ENCODE measurements at regions not wholly inside any gene's neighbourhood (a gene's known extent, or its start where the extent isn't known, plus 50 kb on each side); places are given as distances from the start of the nearest gene placed in this dataset.
"Not testable (repeated sequence)": the region's sequence is repeated elsewhere in the genome, so short reads cannot be mapped to it uniquely, and the experiment has no call there.

DNA sequence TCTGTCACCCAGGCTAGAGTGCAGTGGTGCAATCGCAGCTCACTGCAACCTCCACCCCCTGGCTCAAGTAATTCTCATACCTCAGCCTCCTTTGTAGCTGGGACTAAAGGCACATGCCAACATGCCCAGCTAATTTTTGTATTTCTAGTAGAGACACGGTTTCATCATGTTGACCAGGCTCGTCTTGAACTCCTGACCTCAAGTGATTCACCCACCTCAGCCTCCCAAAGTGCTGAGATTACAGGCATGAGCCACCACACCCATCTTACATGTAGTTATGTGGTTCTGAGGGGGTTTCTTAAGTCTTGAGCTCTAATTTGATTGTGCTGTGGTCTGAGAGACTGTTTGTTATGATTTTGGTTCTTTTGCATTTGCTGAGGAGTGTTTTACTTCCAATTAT is 57.3 kb upstream of the USP15 start:
- not testable (repeated sequence) for H3K27ac Mint-ChIP-seq (ENCODE audit: low read depth); DNase-seq (ENCODE audit: low spot score in 2 of 2); H3K4me3 Mint-ChIP-seq; H3K36me3 Mint-ChIP-seq (ENCODE audit: insufficient read depth); ATAC-seq (replicated peaks; ENCODE audit: extremely low read depth, poor library complexity, severe bottlenecking); H3K4me1 Mint-ChIP-seq
- Mint-ChIP-seq H3K27me3 (peaks cover 60% of the 10 kb centered on the region), H3K9me3 (peaks cover 18% of the 10 kb centered on the region)

DNA sequence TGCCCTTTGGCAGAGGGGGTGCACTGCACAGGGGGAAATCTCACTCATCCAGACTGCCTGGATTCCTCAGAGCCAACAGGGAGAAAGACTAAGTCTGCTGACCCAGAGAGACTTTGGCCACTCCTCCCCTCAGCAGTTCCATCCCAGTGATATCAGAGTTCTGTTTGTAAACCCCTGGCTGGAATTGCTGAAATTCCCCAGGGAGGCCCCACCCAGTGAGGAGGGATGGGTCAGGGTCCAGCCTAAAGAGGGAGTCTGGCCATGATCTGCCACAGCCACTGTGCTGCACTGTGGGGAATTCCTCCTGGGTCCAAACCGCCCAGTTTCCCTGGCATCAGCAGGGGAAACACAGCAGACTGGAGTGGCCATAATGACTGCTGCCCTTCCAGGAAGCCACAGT is 54.9 kb upstream of the USP15 start:
- Mint-ChIP-seq H3K4me1 (peaks cover 2% of the 10 kb centered on the region), H3K27ac (ENCODE audit: low read depth) (no peak overlapping the region), H3K4me3 (no peak overlapping the region), H3K9me3 (peaks cover 18% of the 10 kb centered on the region), H3K36me3 (ENCODE audit: insufficient read depth) (no peaks in the 10 kb centered on the region), H3K27me3 (peaks cover 67% of the 10 kb centered on the region)
- ATAC-seq (replicated peaks; ENCODE audit: extremely low read depth, poor library complexity, severe bottlenecking) (no peak), DNase-seq (ENCODE audit: low spot score in 2 of 2) (no peak)

DNA sequence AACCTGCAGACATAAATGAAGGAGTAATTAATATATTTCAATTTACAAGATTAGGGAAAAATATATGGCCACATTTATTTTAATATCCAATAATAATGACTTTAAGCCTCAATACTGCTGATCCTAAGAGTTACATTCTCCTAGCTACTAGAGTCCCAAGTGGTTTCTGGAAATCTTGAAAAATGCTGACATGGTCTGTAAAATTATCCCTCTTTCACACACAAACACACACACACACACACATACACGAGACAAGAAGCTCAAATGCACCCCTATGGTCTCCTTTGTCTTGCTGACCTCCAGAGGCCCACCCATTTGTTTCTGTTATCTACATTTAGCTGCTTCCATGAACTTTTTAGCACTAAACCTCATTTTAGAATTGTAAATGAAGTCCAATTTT is 53.0 kb upstream of the USP15 start:
- Mint-ChIP-seq H3K4me3 (no peak overlapping the region), H3K27me3 (peaks cover 69% of the 10 kb centered on the region), H3K9me3 (peaks cover 18% of the 10 kb centered on the region), H3K36me3 (ENCODE audit: insufficient read depth) (no peaks in the 10 kb centered on the region), H3K27ac (ENCODE audit: low read depth) (no peak overlapping the region), H3K4me1 (peaks cover 5% of the 10 kb centered on the region)
- no peak for ATAC-seq (replicated peaks; ENCODE audit: extremely low read depth, poor library complexity, severe bottlenecking)
- DNase-seq (ENCODE audit: low spot score in 2 of 2): no peak

All from central memory CD8-positive, alpha-beta T cell (primary cell).